ENCODE measurements at regions not wholly inside any gene's neighbourhood (a gene's known extent, or its start where the extent isn't known, plus 50 kb on each side); places are given as distances from the start of the nearest gene placed in this dataset.

- H3K4me3 ChIP-seq (ENCODE audit: low read depth, low read length): no peak overlapping the region
- in situ Hi-C loops (cut with HindIII; ENCODE audit: low sequenced_read_pairs): no loop called here
- DNase-seq (ENCODE audit: low read depth, low spot score): no peak
- no peak for TF ChIP-seq CTCF (IDR thresholded peaks at IDR 0.05; ENCODE audit: low read depth, low read length)
These were observed 2209.7 kb downstream of the LRRC4C start for GRCh38 chr11:39249566-39250365.

GRCh38 chr11:39247570-39248137 lies 2211.8 kb downstream of the LRRC4C start:
- no peak overlapping the region for H3K4me3 ChIP-seq (ENCODE audit: low read depth, low read length)
- no peak for DNase-seq (ENCODE audit: low read depth, low spot score)
- TF ChIP-seq CTCF (IDR thresholded peaks at IDR 0.05; ENCODE audit: low read depth, low read length): no peak
- in situ Hi-C loops (cut with HindIII; ENCODE audit: low sequenced_read_pairs): no loop called here

- in situ Hi-C loops (cut with HindIII; ENCODE audit: low sequenced_read_pairs): no loop called here
- no peak for DNase-seq (ENCODE audit: low read depth, low spot score)
- no peak for TF ChIP-seq CTCF (IDR thresholded peaks at IDR 0.05; ENCODE audit: low read depth, low read length)
- H3K4me3 ChIP-seq (ENCODE audit: low read depth, low read length): no peak overlapping the region
These were observed 2219.9 kb downstream of the LRRC4C start for GRCh38 chr11:39239553-39239952.

GRCh38 chr11:39236916-39237315 lies 2222.5 kb downstream of the LRRC4C start:
- no peak for DNase-seq (ENCODE audit: low read depth, low spot score)
- TF ChIP-seq CTCF (IDR thresholded peaks at IDR 0.05; ENCODE audit: low read depth, low read length): no peak
- in situ Hi-C loops (cut with HindIII; ENCODE audit: low sequenced_read_pairs): no loop called here
- H3K4me3 ChIP-seq (ENCODE audit: low read depth, low read length): no peak overlapping the region

GRCh38 chr11:39221550-39222138 lies 2237.8 kb downstream of the LRRC4C start:
- in situ Hi-C loops (cut with HindIII; ENCODE audit: low sequenced_read_pairs): no loop called here
- no peak for TF ChIP-seq CTCF (IDR thresholded peaks at IDR 0.05; ENCODE audit: low read depth, low read length)
- DNase-seq (ENCODE audit: low read depth, low spot score): no peak
- H3K4me3 ChIP-seq (ENCODE audit: low read depth, low read length): no peak overlapping the region

- no peak for DNase-seq (ENCODE audit: low read depth, low spot score)
- TF ChIP-seq CTCF (IDR thresholded peaks at IDR 0.05; ENCODE audit: low read depth, low read length): no peak
- in situ Hi-C loops (cut with HindIII; ENCODE audit: low sequenced_read_pairs): no loop called here
- no peak overlapping the region for H3K4me3 ChIP-seq (ENCODE audit: low read depth, low read length)
These were observed 2238.8 kb downstream of the LRRC4C start for GRCh38 chr11:39220501-39221230.
